NCI-H146 (cell line): ENCODE measurements at regions not wholly inside any gene's neighbourhood (a gene's known extent, or its start where the extent isn't known, plus 50 kb on each side); places are given as distances from the start of the nearest gene placed in this dataset.
"Not testable (repeated sequence)": the region's sequence is repeated elsewhere in the genome, so short reads cannot be mapped to it uniquely, and the experiment has no call there.

Source experiments
- DNase-seq: peaks from one replicate; lab custom pipeline; 2025; lab: John Stamatoyannopoulos, UW

- no peak for DNase-seq
These were observed 53.4 kb downstream of the RGS2 start for GRCh38 chr1:192862271-192862670.

GRCh38 chr1:192866241-192866868 lies 57.5 kb downstream of the RGS2 start:
- DNase-seq, result no peak

- DNase-seq, result no peak
These were observed 58.3 kb downstream of the RGS2 start for GRCh38 chr1:192867180-192867579.

- no peak for DNase-seq
These were observed 60.6 kb downstream of the RGS2 start for GRCh38 chr1:192869308-192869940.

- DNase-seq, result no peak
These were observed 63.2 kb downstream of the RGS2 start for GRCh38 chr1:192872010-192872409.

- no peak for DNase-seq
These were observed 65.0 kb downstream of the RGS2 start for GRCh38 chr1:192873836-192874235.

- DNase-seq, result no peak
These were observed 67.8 kb downstream of the RGS2 start for GRCh38 chr1:192876633-192877032.

- DNase-seq, result no peak
These were observed 68.5 kb downstream of the RGS2 start for GRCh38 chr1:192877283-192877886.

GRCh38 chr1:192878249-192878648 lies 69.4 kb downstream of the RGS2 start:
- no peak for DNase-seq

- no peak for DNase-seq
These were observed 70.6 kb downstream of the RGS2 start for GRCh38 chr1:192879406-192879805.

GRCh38 chr1:192880231-192880630 lies 71.4 kb downstream of the RGS2 start:
- DNase-seq, result no peak

GRCh38 chr1:192884241-192884640 lies 75.4 kb downstream of the RGS2 start:
- no peak for DNase-seq

GRCh38 chr1:192885387-192885786 lies 76.5 kb downstream of the RGS2 start:
- DNase-seq, result not testable (repeated sequence)

GRCh38 chr1:192887426-192887825 lies 78.6 kb downstream of the RGS2 start:
- no peak for DNase-seq

GRCh38 chr1:192888574-192888973 lies 79.7 kb downstream of the RGS2 start:
- no peak for DNase-seq

- DNase-seq, result no peak
These were observed 80.2 kb downstream of the RGS2 start for GRCh38 chr1:192889082-192889481.

- DNase-seq, result no peak
These were observed 81.3 kb downstream of the RGS2 start for GRCh38 chr1:192890134-192890533.

- no peak for DNase-seq
These were observed 84.1 kb downstream of the RGS2 start for GRCh38 chr1:192892934-192893333.

- not testable (repeated sequence) for DNase-seq
These were observed 86.6 kb downstream of the RGS2 start for GRCh38 chr1:192895487-192895886.

- no peak for DNase-seq
These were observed 87.5 kb downstream of the RGS2 start for GRCh38 chr1:192896376-192896775.

- no peak for DNase-seq
These were observed 92.7 kb downstream of the RGS2 start for GRCh38 chr1:192901500-192901899.

- DNase-seq, result peak; percentile 76
These were observed 94.3 kb downstream of the RGS2 start for GRCh38 chr1:192903142-192903541.

- no peak for DNase-seq
These were observed 95.6 kb downstream of the RGS2 start for GRCh38 chr1:192904438-192904895.
